OCI-LY7 (cell line): ENCODE measurements at regions not wholly inside any gene's neighbourhood (a gene's known extent, or its start where the extent isn't known, plus 50 kb on each side); places are given as distances from the start of the nearest gene placed in this dataset.

Source experiments
- BruUV-seq: library from RNA; stranded (reverse); fragments of 400-500 nt; replicated peaks from 2 replicates; lab custom pipeline; 2021; lab: Mats Ljungman, UMichigan
- CTCF ChIA-PET: fragments of 300-600 bp; sonication (Branson Sonifier 250); formaldehyde crosslinking; loops from one replicate; lab custom pipeline; 2022; ENCODE audit warnings: antibody characterized with exemption; ENCODE audit not compliant: unreplicated experiment; lab: Charles Lee
- POLR2A ChIA-PET: fragments of 300-600 bp; sonication (Branson Sonifier 250); formaldehyde crosslinking; loops from one replicate; lab custom pipeline; 2022; ENCODE audit warnings: antibody characterized with exemption; lab: Charles Lee
- DNase-seq: peaks from one replicate; pipeline ENCODE4 v3.0.0-alpha.2; 2015; ENCODE audit warnings: low spot score
- H2AFZ ChIP-seq: fragments of 200-600 bp; sonication (generic), shearing (Covaris generic); 2 replicates; pipeline ENCODE4 v1.6.1; 2014; ENCODE audit warnings: mild to moderate bottlenecking, antibody characterized with exemption, low read length, moderate library complexity
- H3K27ac ChIP-seq: fragments of 200-600 bp; sonication (generic); 2 replicates; pipeline ENCODE4 v1.5.1; 2014; ENCODE audit warnings: mixed run types, low read depth, mild to moderate bottlenecking, moderate library complexity, low read length, inconsistent platforms; ENCODE audit not compliant: poor library complexity, severe bottlenecking
- H3K36me3 ChIP-seq: fragments of 200-600 bp; sonication (generic); 2 replicates; pipeline ENCODE4 v1.6.1; 2014; ENCODE audit warnings: mild to moderate bottlenecking, antibody characterized with exemption, low read length, moderate library complexity, mixed read lengths; ENCODE audit not compliant: insufficient read depth
- H3K4me1 ChIP-seq: fragments of 200-600 bp; sonication (generic); 2 replicates; pipeline ENCODE4 v1.5.1; 2014; ENCODE audit warnings: mild to moderate bottlenecking, low read length; ENCODE audit not compliant: insufficient read depth, poor library complexity, severe bottlenecking
- H3K4me2 ChIP-seq: fragments of 200-600 bp; sonication (generic); 2 replicates; pipeline ENCODE4 v1.6.1; 2014; ENCODE audit warnings: mild to moderate bottlenecking, low read length
- H3K4me3 ChIP-seq: fragments of 200-600 bp; sonication (generic); 2 replicates; pipeline ENCODE4 v1.5.1; 2014; ENCODE audit warnings: mild to moderate bottlenecking, low read depth, low read length; ENCODE audit not compliant: poor library complexity, severe bottlenecking
- H3K79me2 ChIP-seq: fragments of 200-600 bp; sonication (generic); 2 replicates; pipeline ENCODE4 v1.6.1; 2016; ENCODE audit warnings: low read depth, mild to moderate bottlenecking, low read length, moderate library complexity, mixed read lengths; ENCODE audit not compliant: insufficient read depth
- H3K9me2 ChIP-seq: fragments of 200-600 bp; sonication (generic); 2 replicates; pipeline ENCODE4 v1.6.1; 2016; ENCODE audit warnings: mild to moderate bottlenecking, low read length, mixed read lengths; ENCODE audit not compliant: insufficient read depth
- H3K9me3 ChIP-seq: fragments of 200-600 bp; sonication (generic); 2 replicates; pipeline ENCODE4 v1.6.1; 2014; ENCODE audit warnings: mild to moderate bottlenecking, mixed run types, low read length, mixed read lengths
- H4K20me1 ChIP-seq: fragments of 200-600 bp; sonication (generic); 2 replicates; pipeline ENCODE4 v1.6.1; 2014; ENCODE audit warnings: mild to moderate bottlenecking, antibody characterized with exemption, low read length, moderate library complexity, mixed read lengths; ENCODE audit not compliant: insufficient read depth
- CTCF ChIP-seq: fragments of 200-600 bp; sonication (generic); conservative IDR thresholded peaks from 2 replicates; pipeline ENCODE4 v1.5.1; 2014; ENCODE audit warnings: mild to moderate bottlenecking, antibody characterized with exemption, low read length, moderate library complexity, mixed read lengths
- EZH2phosphoT487 ChIP-seq: fragments of 200-600 bp; sonication (generic); IDR thresholded peaks from 2 replicates; pipeline ENCODE4 v1.6.1; 2018; ENCODE audit warnings: low read depth, borderline replicate concordance, mild to moderate bottlenecking, mixed run types, antibody characterized with exemption, low read length, moderate library complexity, mixed read lengths
- intact Hi-C: fragments of 100-400 bp; cut with micrococcal nuclease; formaldehyde crosslinking; loops from one replicate; pipeline ENCODE4 v1.10.0; 2022; ENCODE audit not compliant: unreplicated experiment

- intact Hi-C loops = no loop called here
- ChIA-PET CTCF (no interaction called here), POLR2A (interaction anchor here (0.6 kb wide), 1 partner anchor 67 kb away, joined by 7 read pairs; no protein-coding TSS in a partner anchor)
- TF ChIP-seq CTCF = no peak
- no peak for TF ChIP-seq EZH2phosphoT487
- Histone ChIP-seq H2AFZ (no peak overlapping the region), H3K79me2 (no peaks in the 10 kb centered on the region), H3K4me3 (no peak overlapping the region), H3K4me1 (no peaks in the 10 kb centered on the region), H3K27ac (no peak overlapping the region), H4K20me1 (no peaks in the 10 kb centered on the region), H3K9me3 (0 out of 2 replicates have a peak, but pooled peaks cover 2% of the 10 kb centered on the region), H3K4me2 (no peak overlapping the region), H3K36me3 (no peaks in the 10 kb centered on the region), H3K9me2 (no peaks in the 10 kb centered on the region)
- no peak for DNase-seq
- no TSS peak for BruUV-seq
Observed at GRCh38 chr10:4004990-4005389, 220.0 kb upstream of the KLF6 start.

GRCh38 chr10:4004144-4004543 lies 219.1 kb upstream of the KLF6 start:
- intact Hi-C loops = no loop called here

More at GRCh38 chr10:4004144-4004543, 219.1 kb upstream of the KLF6 start:
- Histone ChIP-seq H2AFZ (no peak overlapping the region), H3K79me2 (no peaks in the 10 kb centered on the region), H4K20me1 (no peaks in the 10 kb centered on the region), H3K9me2 (no peaks in the 10 kb centered on the region), H3K9me3 (0 out of 2 replicates have a peak, but pooled peaks cover 4% of the 10 kb centered on the region), H3K36me3 (no peaks in the 10 kb centered on the region), H3K4me1 (no peaks in the 10 kb centered on the region), H3K4me3 (no peak overlapping the region), H3K4me2 (no peak overlapping the region), H3K27ac (no peak overlapping the region)
- no TSS peak for BruUV-seq
- DNase-seq = no peak
- no peak for TF ChIP-seq CTCF
- TF ChIP-seq EZH2phosphoT487 = no peak
- ChIA-PET POLR2A (interaction anchor here (0.6 kb wide), 1 partner anchor 68 kb away, joined by 7 read pairs; no protein-coding TSS in a partner anchor), CTCF (no interaction called here)
